Endodermal cell (in vitro differentiated cells): ENCODE measurements at regions not wholly inside any gene's neighbourhood (a gene's known extent, or its start where the extent isn't known, plus 50 kb on each side); places are given as distances from the start of the nearest gene placed in this dataset.

Experiments used
- DNase-seq: peaks from one replicate; pipeline ENCODE4 v3.0.0-alpha.2; 2017
- H3K27ac ChIP-seq: 2 replicates; pipeline ENCODE4 v1.5.1; 2013; ENCODE audit warnings: mild to moderate bottlenecking, low read depth, low read length, moderate library complexity
- H3K27me3 ChIP-seq: 2 replicates; pipeline ENCODE4 v1.6.1; 2013; ENCODE audit warnings: mild to moderate bottlenecking, low read length, moderate library complexity; ENCODE audit not compliant: insufficient read depth, control insufficient read depth, poor library complexity, severe bottlenecking
- H3K36me3 ChIP-seq: 2 replicates; pipeline ENCODE4 v1.7.0; 2013; ENCODE audit warnings: mild to moderate bottlenecking, low read length, moderate library complexity; ENCODE audit not compliant: control insufficient read depth, insufficient read depth
- H3K4me1 ChIP-seq: one replicate; pipeline ENCODE4 v1.7.0; 2013; ENCODE audit warnings: low read length; ENCODE audit not compliant: control insufficient read depth, insufficient read depth
- H3K4me3 ChIP-seq: 2 replicates; pipeline ENCODE4 v1.5.1; 2013; ENCODE audit warnings: mild to moderate bottlenecking, low read length, moderate library complexity
- H3K9ac ChIP-seq: 2 replicates; pipeline ENCODE4 v1.6.1; 2013; ENCODE audit warnings: mild to moderate bottlenecking, low read length, moderate library complexity; ENCODE audit not compliant: poor library complexity, severe bottlenecking; ENCODE audit errors: extremely low read depth
- H3K9me3 ChIP-seq: 2 replicates; pipeline ENCODE4 v1.6.1; 2013; ENCODE audit warnings: mild to moderate bottlenecking, low read length, moderate library complexity; ENCODE audit not compliant: control insufficient read depth
- H3K27ac Mint-ChIP-seq: 2 replicates; pipeline ENCODE4 v1.8.0; 2020; ENCODE audit warnings: mixed read lengths
- H3K27me3 Mint-ChIP-seq: 2 replicates; pipeline ENCODE4 v1.8.0; 2021; ENCODE audit warnings: mild to moderate bottlenecking, mixed read lengths; ENCODE audit not compliant: insufficient read depth
- H3K36me3 Mint-ChIP-seq: 2 replicates; pipeline ENCODE4 v1.8.0; 2020; ENCODE audit warnings: low read depth, mixed read lengths
- H3K4me1 Mint-ChIP-seq: 2 replicates; pipeline ENCODE4 v1.8.0; 2020; ENCODE audit warnings: mixed read lengths
- H3K4me3 Mint-ChIP-seq: 2 replicates; pipeline ENCODE4 v1.8.0; 2020; ENCODE audit warnings: mild to moderate bottlenecking, moderate library complexity, mixed read lengths
- H3K9me3 Mint-ChIP-seq: 2 replicates; pipeline ENCODE4 v1.8.0; 2020; ENCODE audit warnings: mild to moderate bottlenecking, mixed read lengths
- WGBS, 2 experiments: methylation state at CpG; one replicate each; pipeline versions ENCODE4 v1.1.5 to v1.1.7; 2013; ENCODE audit warnings: missing lambda C conversion rate in 2 of 2, mixed read lengths in 1 of 2; ENCODE audit not compliant: insufficient coverage in 1 of 2, insufficient read length in 1 of 2; 5-methylcytosine and 5-hydroxymethylcytosine counted together
- TF ChIP-seq, protein P1 (sequence below): fragments of 200-600 bp; sonication (generic); conservative IDR thresholded peaks from 2 replicates; pipeline ENCODE4 v1.5.0; 2021; ENCODE audit warnings: antibody characterized with exemption, mild to moderate bottlenecking

DNA sequence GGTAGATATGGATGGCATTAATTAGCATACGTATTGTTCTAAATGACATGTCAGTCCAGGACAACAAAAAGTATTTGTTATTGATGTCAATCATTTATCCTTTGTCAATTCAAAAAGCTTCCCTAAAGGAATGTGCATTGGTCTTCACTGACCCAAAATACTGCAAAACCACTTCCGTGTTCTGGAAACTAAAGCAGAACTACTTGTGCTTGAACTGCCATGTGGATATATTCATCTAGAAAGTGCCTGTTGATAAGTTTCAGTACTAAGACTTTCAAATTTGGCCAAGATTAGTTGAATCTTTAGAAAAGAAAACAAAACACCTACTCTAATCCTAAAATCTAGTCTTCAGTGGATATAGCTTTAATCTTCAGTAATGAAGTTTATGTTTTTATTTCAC is 242.1 kb upstream of the PPP1R3A start:
- 85 to 92% methylated on average over 2 of the region's 2 CpGs for WGBS, 2 experiments
- no peaks in the 10 kb centered on the region for H3K9me3 ChIP-seq
- Mint-ChIP-seq H3K4me3 (no peak overlapping the region), H3K27ac (no peak overlapping the region), H3K4me1 (peaks cover 16% of the 10 kb centered on the region), H3K27me3 (no peaks in the 10 kb centered on the region), H3K9me3 (no peaks in the 10 kb centered on the region), H3K36me3 (no peaks in the 10 kb centered on the region)
- no peaks in the 10 kb centered on the region for H3K27me3 ChIP-seq
- peak overlapping the region; percentile 13 for H3K27ac ChIP-seq
- no peak overlapping the region for H3K9ac ChIP-seq
- peaks cover 6% of the 10 kb centered on the region for H3K4me1 ChIP-seq
- DNase-seq = no peak
- TF ChIP-seq, protein P1, sequence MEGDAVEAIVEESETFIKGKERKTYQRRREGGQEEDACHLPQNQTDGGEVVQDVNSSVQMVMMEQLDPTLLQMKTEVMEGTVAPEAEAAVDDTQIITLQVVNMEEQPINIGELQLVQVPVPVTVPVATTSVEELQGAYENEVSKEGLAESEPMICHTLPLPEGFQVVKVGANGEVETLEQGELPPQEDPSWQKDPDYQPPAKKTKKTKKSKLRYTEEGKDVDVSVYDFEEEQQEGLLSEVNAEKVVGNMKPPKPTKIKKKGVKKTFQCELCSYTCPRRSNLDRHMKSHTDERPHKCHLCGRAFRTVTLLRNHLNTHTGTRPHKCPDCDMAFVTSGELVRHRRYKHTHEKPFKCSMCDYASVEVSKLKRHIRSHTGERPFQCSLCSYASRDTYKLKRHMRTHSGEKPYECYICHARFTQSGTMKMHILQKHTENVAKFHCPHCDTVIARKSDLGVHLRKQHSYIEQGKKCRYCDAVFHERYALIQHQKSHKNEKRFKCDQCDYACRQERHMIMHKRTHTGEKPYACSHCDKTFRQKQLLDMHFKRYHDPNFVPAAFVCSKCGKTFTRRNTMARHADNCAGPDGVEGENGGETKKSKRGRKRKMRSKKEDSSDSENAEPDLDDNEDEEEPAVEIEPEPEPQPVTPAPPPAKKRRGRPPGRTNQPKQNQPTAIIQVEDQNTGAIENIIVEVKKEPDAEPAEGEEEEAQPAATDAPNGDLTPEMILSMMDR = no peak
- no peak overlapping the region for H3K4me3 ChIP-seq
- no peaks in the 10 kb centered on the region for H3K36me3 ChIP-seq

DNA sequence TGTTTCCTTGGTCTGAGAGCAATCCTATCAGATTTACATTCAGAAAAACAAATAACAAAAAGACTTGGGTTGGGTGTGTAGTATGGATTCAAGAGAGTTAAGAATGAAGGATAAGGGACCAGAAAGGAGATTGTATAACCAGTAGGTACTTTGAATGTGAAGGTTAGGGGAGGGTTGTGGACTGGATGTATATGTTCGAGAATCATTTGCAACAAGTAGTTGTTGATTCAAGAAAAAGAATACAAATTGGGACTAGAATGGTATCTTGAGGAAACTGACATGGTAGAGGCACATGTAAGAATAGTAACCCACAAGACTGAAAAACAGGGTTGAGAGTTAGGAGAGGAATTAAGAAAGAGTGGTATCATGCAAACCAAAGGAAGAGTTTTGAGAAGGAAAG is 240.0 kb upstream of the PPP1R3A start:
- H3K4me1 ChIP-seq = peaks cover 21% of the 10 kb centered on the region
- Mint-ChIP-seq H3K27me3 (no peaks in the 10 kb centered on the region), H3K4me1 (peaks cover 34% of the 10 kb centered on the region), H3K27ac (no peak overlapping the region), H3K36me3 (no peaks in the 10 kb centered on the region), H3K9me3 (no peaks in the 10 kb centered on the region), H3K4me3 (no peak overlapping the region)
- no peaks in the 10 kb centered on the region for H3K9me3 ChIP-seq
- H3K36me3 ChIP-seq = no peaks in the 10 kb centered on the region
- TF ChIP-seq, protein P1 = no peak
- 94 to 100% methylated on average over 1 of the region's 1 CpG for WGBS, 2 experiments
- no peak overlapping the region for H3K4me3 ChIP-seq
- H3K9ac ChIP-seq = no peak overlapping the region
- no peak for DNase-seq
- H3K27ac ChIP-seq = no peak overlapping the region
- no peaks in the 10 kb centered on the region for H3K27me3 ChIP-seq

DNA sequence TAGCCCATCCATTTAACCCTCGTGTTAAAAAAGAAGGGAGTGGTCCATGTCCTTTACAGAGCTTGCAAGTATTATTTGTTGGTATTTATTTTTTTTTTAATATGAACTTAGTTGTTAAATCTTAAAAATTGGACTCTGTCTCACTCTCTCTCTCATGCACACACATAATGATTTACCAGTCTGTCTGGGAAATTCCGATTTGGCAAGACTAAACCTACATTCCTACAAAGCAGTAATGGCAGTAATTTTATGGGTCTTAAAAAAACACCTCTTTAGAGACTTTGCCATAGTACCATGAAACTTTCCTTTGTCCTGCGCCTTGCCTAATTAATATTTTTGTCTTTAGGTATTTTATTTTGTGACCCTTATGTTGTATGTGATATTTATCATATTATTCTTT is 239.5 kb upstream of the PPP1R3A start:
- H3K4me3 ChIP-seq = no peak overlapping the region
- peaks cover 21% of the 10 kb centered on the region for H3K4me1 ChIP-seq
- H3K36me3 Mint-ChIP-seq = no peaks in the 10 kb centered on the region
- TF ChIP-seq, protein P1 = no peak
- peaks cover 40% of the 10 kb centered on the region for H3K4me1 Mint-ChIP-seq
- WGBS, 2 experiments = 90 to 92% methylated on average over 2 of the region's 3 CpGs
- H3K27ac Mint-ChIP-seq = no peak overlapping the region
- H3K27me3 ChIP-seq = no peaks in the 10 kb centered on the region
- H3K9me3 Mint-ChIP-seq = no peaks in the 10 kb centered on the region
- H3K27me3 Mint-ChIP-seq = no peaks in the 10 kb centered on the region
- H3K36me3 ChIP-seq = no peaks in the 10 kb centered on the region
- H3K9me3 ChIP-seq = no peaks in the 10 kb centered on the region
- no peak overlapping the region for H3K4me3 Mint-ChIP-seq
- DNase-seq = no peak
- H3K9ac ChIP-seq = no peak overlapping the region
- H3K27ac ChIP-seq = no peak overlapping the region
